Body of pancreas (tissue), 4 donors: ENCODE measurements at regions not wholly inside any gene's neighbourhood (a gene's known extent, or its start where the extent isn't known, plus 50 kb on each side); places are given as distances from the start of the nearest gene placed in this dataset.

Experiments used
- POLR2A ChIP-seq, 3 donors: fragments of 450-650 bp; IDR thresholded peaks; one replicate each; pipeline ENCODE4 v1.6.1; 2016; ENCODE audit warnings: antibody characterized with exemption in 3 of 3, mild to moderate bottlenecking in 2 of 3
- TF ChIP-seq, protein P1 (sequence below), 7 experiments: fragments of 450-650 bp in 4 of 7; fragments of 200-600 bp in 3 of 7; sonication (generic) in 3 of 7; IDR thresholded peaks; one replicate each; pipeline ENCODE4 v1.5.1; 2016 to 2019; ENCODE audit warnings: antibody characterized with exemption in 7 of 7

- TF ChIP-seq, protein P1, sequence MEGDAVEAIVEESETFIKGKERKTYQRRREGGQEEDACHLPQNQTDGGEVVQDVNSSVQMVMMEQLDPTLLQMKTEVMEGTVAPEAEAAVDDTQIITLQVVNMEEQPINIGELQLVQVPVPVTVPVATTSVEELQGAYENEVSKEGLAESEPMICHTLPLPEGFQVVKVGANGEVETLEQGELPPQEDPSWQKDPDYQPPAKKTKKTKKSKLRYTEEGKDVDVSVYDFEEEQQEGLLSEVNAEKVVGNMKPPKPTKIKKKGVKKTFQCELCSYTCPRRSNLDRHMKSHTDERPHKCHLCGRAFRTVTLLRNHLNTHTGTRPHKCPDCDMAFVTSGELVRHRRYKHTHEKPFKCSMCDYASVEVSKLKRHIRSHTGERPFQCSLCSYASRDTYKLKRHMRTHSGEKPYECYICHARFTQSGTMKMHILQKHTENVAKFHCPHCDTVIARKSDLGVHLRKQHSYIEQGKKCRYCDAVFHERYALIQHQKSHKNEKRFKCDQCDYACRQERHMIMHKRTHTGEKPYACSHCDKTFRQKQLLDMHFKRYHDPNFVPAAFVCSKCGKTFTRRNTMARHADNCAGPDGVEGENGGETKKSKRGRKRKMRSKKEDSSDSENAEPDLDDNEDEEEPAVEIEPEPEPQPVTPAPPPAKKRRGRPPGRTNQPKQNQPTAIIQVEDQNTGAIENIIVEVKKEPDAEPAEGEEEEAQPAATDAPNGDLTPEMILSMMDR (IDR thresholded peaks at IDR 0.05), result no peak
- no peak for TF ChIP-seq POLR2A (IDR thresholded peaks at IDR 0.05)
Observed at GRCh38 chr13:75149776-75150175, 332.2 kb downstream of the TBC1D4 start.
